ENCODE measurements at regions not wholly inside any gene's neighbourhood (a gene's known extent, or its start where the extent isn't known, plus 50 kb on each side); places are given as distances from the start of the nearest gene placed in this dataset.

- Mint-ChIP-seq H3K4me1 (peaks cover 5% of the 10 kb centered on the region), H3K27me3 (no peaks in the 10 kb centered on the region), H3K27ac (no peak overlapping the region), H3K4me3 (no peak overlapping the region), H3K9me3 (peaks cover 2% of the 10 kb centered on the region), H3K36me3 (ENCODE audit: low read depth) (no peaks in the 10 kb centered on the region)
- CTCF ChIA-PET = no interaction called here
- POLR2A ChIA-PET = no interaction called here
- intact Hi-C loops (cut with micrococcal nuclease) = no loop called here
- no peak for TF ChIP-seq CTCF (IDR thresholded peaks at IDR 0.05)
- no peak for DNase-seq
- ATAC-seq (ENCODE audit: low read depth) = no peak
Measured at GRCh38 chrX:42565739-42566138, 212.2 kb downstream of the PPP1R2C start.

- no peak for ATAC-seq (ENCODE audit: low read depth)
- H3K4me3 Mint-ChIP-seq = no peak overlapping the region
- no peak for TF ChIP-seq CTCF (IDR thresholded peaks at IDR 0.05)
Measured at GRCh38 chrX:42546800-42547199, 231.2 kb downstream of the PPP1R2C start.

GRCh38 chrX:42544883-42545282 is 233.1 kb downstream of the PPP1R2C start:
- no peaks in the 10 kb centered on the region for H3K9me3 Mint-ChIP-seq
- ChIA-PET CTCF (no interaction called here), POLR2A (no interaction called here)
- H3K4me3 Mint-ChIP-seq = no peak overlapping the region
- H3K27ac Mint-ChIP-seq = no peak overlapping the region
- TF ChIP-seq CTCF (IDR thresholded peaks at IDR 0.05) = no peak
- H3K36me3 Mint-ChIP-seq (ENCODE audit: low read depth) = no peaks in the 10 kb centered on the region
- intact Hi-C loops (cut with micrococcal nuclease) = no loop called here
- H3K4me1 Mint-ChIP-seq = no peaks in the 10 kb centered on the region
- H3K27me3 Mint-ChIP-seq = no peaks in the 10 kb centered on the region
- DNase-seq (no peak), ATAC-seq (ENCODE audit: low read depth) (no peak)

More at GRCh38 chrX:42546800-42547199, 231.2 kb downstream of the PPP1R2C start:
- Mint-ChIP-seq H3K27ac (no peak overlapping the region), H3K9me3 (no peaks in the 10 kb centered on the region), H3K27me3 (no peaks in the 10 kb centered on the region), H3K36me3 (ENCODE audit: low read depth) (no peaks in the 10 kb centered on the region), H3K4me1 (no peaks in the 10 kb centered on the region)
- ChIA-PET POLR2A (no interaction called here), CTCF (no interaction called here)
- DNase-seq = no peak
- intact Hi-C loops (cut with micrococcal nuclease) = no loop called here

- Mint-ChIP-seq H3K9me3 (no peaks in the 10 kb centered on the region), H3K36me3 (ENCODE audit: low read depth) (no peaks in the 10 kb centered on the region), H3K27ac (no peak overlapping the region), H3K27me3 (no peaks in the 10 kb centered on the region), H3K4me1 (no peaks in the 10 kb centered on the region), H3K4me3 (no peak overlapping the region)
- no peak for TF ChIP-seq CTCF (IDR thresholded peaks at IDR 0.05)
- POLR2A ChIA-PET = no interaction called here
- intact Hi-C loops (cut with micrococcal nuclease) = no loop called here
- ATAC-seq (ENCODE audit: low read depth) (no peak), DNase-seq (no peak)
- CTCF ChIA-PET = no interaction called here
Measured at GRCh38 chrX:42541554-42541953, 236.4 kb downstream of the PPP1R2C start.

- H3K36me3 Mint-ChIP-seq (ENCODE audit: low read depth) = no peaks in the 10 kb centered on the region
- intact Hi-C loops (cut with micrococcal nuclease) = no loop called here
- no peaks in the 10 kb centered on the region for H3K4me1 Mint-ChIP-seq
- no peak for TF ChIP-seq CTCF (IDR thresholded peaks at IDR 0.05)
- H3K27ac Mint-ChIP-seq = no peak overlapping the region
- ChIA-PET CTCF (no interaction called here), POLR2A (no interaction called here)
- ATAC-seq (ENCODE audit: low read depth) = no peak
- no peaks in the 10 kb centered on the region for H3K27me3 Mint-ChIP-seq
- no peak for DNase-seq
- no peaks in the 10 kb centered on the region for H3K9me3 Mint-ChIP-seq
- no peak overlapping the region for H3K4me3 Mint-ChIP-seq
Measured at GRCh38 chrX:42540146-42540545, 237.8 kb downstream of the PPP1R2C start.
